ENCODE measurements at regions not wholly inside any gene's neighbourhood (a gene's known extent, or its start where the extent isn't known, plus 50 kb on each side); places are given as distances from the start of the nearest gene placed in this dataset.

DNA sequence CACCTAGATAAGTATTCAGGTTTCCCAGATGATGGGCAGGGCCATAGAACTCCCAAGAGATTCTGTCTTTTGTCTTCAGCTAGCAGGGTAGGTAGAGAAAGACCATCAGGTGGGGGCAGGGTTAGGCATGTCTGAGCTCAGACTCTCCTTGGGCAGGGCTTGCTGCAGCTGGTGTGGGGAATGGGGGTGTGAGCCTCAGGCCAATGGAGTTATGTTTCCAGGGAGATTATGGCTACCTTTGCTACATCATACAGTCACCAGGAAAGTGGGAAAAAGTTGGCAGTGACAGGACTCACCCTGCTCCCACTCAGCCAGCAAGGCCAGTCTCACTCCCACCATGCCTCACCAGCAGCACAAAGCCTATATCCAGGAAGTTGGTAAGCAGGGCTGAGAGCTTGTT is 77.8 kb downstream of the DRAM2 start:
- Histone ChIP-seq H3K27ac (ENCODE audit: insufficient read depth, low read depth, low read length) (no peak overlapping the region), H3K9me1 (replicated peaks; ENCODE audit: control insufficient read depth, extremely low read depth, insufficient read depth, low read length) (no peaks in the 10 kb centered on the region), H2AFZ (ENCODE audit: low read depth, low read length) (no peak overlapping the region), H3K9me3 (replicated peaks; ENCODE audit: control insufficient read depth, insufficient read depth, low read length) (no peaks in the 10 kb centered on the region), H3K79me2 (ENCODE audit: control insufficient read depth, insufficient read depth, low read length) (no peaks in the 10 kb centered on the region), H3K27me3 (ENCODE audit: control insufficient read depth in 2 of 2, insufficient read depth in 2 of 2, low read length in 2 of 2) (no peaks in the 10 kb centered on the region), H3K4me1 (ENCODE audit: control insufficient read depth, extremely low read depth, insufficient read depth, low read length) (no peaks in the 10 kb centered on the region), H3K4me2 (ENCODE audit: insufficient read depth, low read length) (no peak overlapping the region), H3K36me3 (ENCODE audit: control insufficient read depth in 2 of 2, extremely low read depth in 1 of 2, insufficient read depth in 2 of 2, low read length in 2 of 2) (no peaks in the 10 kb centered on the region), H3K9ac (replicated peaks; ENCODE audit: extremely low read depth, insufficient read depth, low read length) (no peak overlapping the region), H4K20me1 (replicated peaks; ENCODE audit: control insufficient read depth, extremely low read depth, insufficient read depth, low read length) (no peaks in the 10 kb centered on the region), H3K4me3 (replicated peaks in 1 of 3; ENCODE audit: insufficient read depth in 1 of 3, low read depth in 1 of 3, low read length in 3 of 3) (no peak overlapping the region)
- no TSS peak for BruUV-seq (replicated peaks)
- DNase-seq (ENCODE audit: low read depth, low spot score) = no peak
- FAIRE-seq = no peak
- CTCF ChIA-PET = interaction anchor here (1.1 kb wide), 1 partner anchor 9 kb away, joined by 3 read pairs; no protein-coding TSS in a partner anchor
- POLR2A ChIA-PET = no interaction called here
- intact Hi-C loops (cut with micrococcal nuclease) (no loop called here), dilution Hi-C loops (cut with MboI; ENCODE audit: extremely low pct_ligation_motif_present, low sequenced_read_pairs) (no loop called here)
- TF ChIP-seq, protein P1, sequence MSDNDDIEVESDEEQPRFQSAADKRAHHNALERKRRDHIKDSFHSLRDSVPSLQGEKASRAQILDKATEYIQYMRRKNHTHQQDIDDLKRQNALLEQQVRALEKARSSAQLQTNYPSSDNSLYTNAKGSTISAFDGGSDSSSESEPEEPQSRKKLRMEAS (IDR thresholded peaks at IDR 0.05; ENCODE audit: insufficient read depth, insufficient read length) = no peak
- TF ChIP-seq MYC (IDR thresholded peaks at IDR 0.05; ENCODE audit: low read depth, low read length) (no peak), FOS (IDR thresholded peaks at IDR 0.05; ENCODE audit: borderline replicate concordance, insufficient read depth, low read length) (no peak), JUN (IDR thresholded peaks at IDR 0.05; ENCODE audit: borderline replicate concordance, insufficient read depth, insufficient read length, low read depth) (no peak), GATA2 (IDR thresholded peaks at IDR 0.05; ENCODE audit: insufficient read depth, insufficient read length, low read depth, low read length) (no peak), POLR2A (IDR thresholded peaks at IDR 0.05; ENCODE audit: low read depth, low read length) (no peak), POLR2AphosphoS5 (IDR thresholded peaks at IDR 0.05; ENCODE audit: insufficient read depth, low read depth, low read length) (no peak), EZH2 (IDR thresholded peaks at IDR 0.05; ENCODE audit: borderline replicate concordance, low read depth, low read length, severe bottlenecking) (no peak)
- TF ChIP-seq, protein P2, sequence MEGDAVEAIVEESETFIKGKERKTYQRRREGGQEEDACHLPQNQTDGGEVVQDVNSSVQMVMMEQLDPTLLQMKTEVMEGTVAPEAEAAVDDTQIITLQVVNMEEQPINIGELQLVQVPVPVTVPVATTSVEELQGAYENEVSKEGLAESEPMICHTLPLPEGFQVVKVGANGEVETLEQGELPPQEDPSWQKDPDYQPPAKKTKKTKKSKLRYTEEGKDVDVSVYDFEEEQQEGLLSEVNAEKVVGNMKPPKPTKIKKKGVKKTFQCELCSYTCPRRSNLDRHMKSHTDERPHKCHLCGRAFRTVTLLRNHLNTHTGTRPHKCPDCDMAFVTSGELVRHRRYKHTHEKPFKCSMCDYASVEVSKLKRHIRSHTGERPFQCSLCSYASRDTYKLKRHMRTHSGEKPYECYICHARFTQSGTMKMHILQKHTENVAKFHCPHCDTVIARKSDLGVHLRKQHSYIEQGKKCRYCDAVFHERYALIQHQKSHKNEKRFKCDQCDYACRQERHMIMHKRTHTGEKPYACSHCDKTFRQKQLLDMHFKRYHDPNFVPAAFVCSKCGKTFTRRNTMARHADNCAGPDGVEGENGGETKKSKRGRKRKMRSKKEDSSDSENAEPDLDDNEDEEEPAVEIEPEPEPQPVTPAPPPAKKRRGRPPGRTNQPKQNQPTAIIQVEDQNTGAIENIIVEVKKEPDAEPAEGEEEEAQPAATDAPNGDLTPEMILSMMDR (IDR thresholded peaks at IDR 0.05; ENCODE audit: extremely low read depth in 1 of 2, insufficient read depth in 1 of 2, low read depth in 1 of 2, low read length in 2 of 2) = no peak
